ENCODE measurements at regions not wholly inside any gene's neighbourhood (a gene's known extent, or its start where the extent isn't known, plus 50 kb on each side); places are given as distances from the start of the nearest gene placed in this dataset.

GRCh38 chr4:112975567-112976355 lies 73.7 kb upstream of the ANK2 start:
- TF ChIP-seq, protein P1, sequence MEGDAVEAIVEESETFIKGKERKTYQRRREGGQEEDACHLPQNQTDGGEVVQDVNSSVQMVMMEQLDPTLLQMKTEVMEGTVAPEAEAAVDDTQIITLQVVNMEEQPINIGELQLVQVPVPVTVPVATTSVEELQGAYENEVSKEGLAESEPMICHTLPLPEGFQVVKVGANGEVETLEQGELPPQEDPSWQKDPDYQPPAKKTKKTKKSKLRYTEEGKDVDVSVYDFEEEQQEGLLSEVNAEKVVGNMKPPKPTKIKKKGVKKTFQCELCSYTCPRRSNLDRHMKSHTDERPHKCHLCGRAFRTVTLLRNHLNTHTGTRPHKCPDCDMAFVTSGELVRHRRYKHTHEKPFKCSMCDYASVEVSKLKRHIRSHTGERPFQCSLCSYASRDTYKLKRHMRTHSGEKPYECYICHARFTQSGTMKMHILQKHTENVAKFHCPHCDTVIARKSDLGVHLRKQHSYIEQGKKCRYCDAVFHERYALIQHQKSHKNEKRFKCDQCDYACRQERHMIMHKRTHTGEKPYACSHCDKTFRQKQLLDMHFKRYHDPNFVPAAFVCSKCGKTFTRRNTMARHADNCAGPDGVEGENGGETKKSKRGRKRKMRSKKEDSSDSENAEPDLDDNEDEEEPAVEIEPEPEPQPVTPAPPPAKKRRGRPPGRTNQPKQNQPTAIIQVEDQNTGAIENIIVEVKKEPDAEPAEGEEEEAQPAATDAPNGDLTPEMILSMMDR (IDR thresholded peaks at IDR 0.05; ENCODE audit: extremely low read depth, low read depth, low read length): no peak
- Histone ChIP-seq H3K4me3 (ENCODE audit: insufficient read depth, low read length) (no peak overlapping the region), H3K4me1 (ENCODE audit: insufficient read depth, low read length) (no peaks in the 10 kb centered on the region), H3K27me3 (ENCODE audit: insufficient read depth, low read length) (no peaks in the 10 kb centered on the region), H3K36me3 (ENCODE audit: insufficient read depth, low read length) (no peaks in the 10 kb centered on the region), H2AFZ (ENCODE audit: low read length) (no peak overlapping the region), H3K79me2 (ENCODE audit: insufficient read depth, low read length) (no peaks in the 10 kb centered on the region), H3K9me3 (ENCODE audit: low read depth, low read length) (no peaks in the 10 kb centered on the region), H3K4me2 (ENCODE audit: insufficient read depth, low read length) (no peak overlapping the region), H4K20me1 (ENCODE audit: insufficient read depth, low read length) (no peaks in the 10 kb centered on the region), H3K27ac (ENCODE audit: low read depth, low read length) (no peak overlapping the region)
- DNase-seq (ENCODE audit: insufficient read length, low spot score, missing footprints): no peak

DNA sequence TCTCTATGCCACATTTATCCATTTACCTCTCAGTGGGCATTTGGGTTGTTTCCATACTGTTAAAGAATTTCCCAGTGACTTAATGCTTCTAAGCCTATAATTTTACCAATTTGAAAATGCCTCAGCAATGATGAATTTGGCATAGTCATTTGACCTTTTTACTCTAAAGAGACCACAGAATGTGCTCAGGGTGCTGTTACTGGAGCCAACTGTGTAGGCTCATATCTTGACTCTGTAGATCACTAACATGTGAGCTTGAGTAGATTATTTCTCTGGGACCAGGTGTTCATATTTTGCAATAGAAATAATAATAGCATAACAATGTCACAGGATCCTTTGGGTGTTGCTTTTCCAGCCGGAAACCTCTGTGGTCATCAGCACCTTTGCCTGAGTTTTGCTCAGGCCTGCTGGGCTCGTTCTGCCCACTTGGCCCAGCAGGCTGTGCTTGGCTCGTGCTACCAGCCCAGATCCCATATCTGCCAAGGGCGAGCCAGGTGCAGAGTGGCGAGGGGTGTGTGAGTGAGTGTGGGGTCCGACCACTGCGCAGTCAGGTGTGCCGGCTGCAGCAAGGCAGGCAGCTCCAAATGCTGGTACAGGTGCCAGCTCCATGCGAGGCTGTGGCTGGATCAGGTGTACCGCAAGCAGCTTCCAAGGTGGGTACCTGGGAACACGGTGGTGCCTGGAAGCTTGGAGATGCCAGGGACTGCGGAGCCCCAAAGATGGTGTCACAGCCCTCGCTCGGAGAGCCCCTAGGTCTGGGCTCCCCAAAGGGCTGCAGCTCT lies 70.6 kb upstream of the ANK2 start:
- H3K27ac ChIP-seq (ENCODE audit: low read depth, low read length): no peak overlapping the region
- no peaks in the 10 kb centered on the region for H3K79me2 ChIP-seq (ENCODE audit: insufficient read depth, low read length)
- H3K9me3 ChIP-seq (ENCODE audit: low read depth, low read length): no peaks in the 10 kb centered on the region
- no peaks in the 10 kb centered on the region for H4K20me1 ChIP-seq (ENCODE audit: insufficient read depth, low read length)
- no peaks in the 10 kb centered on the region for H3K27me3 ChIP-seq (ENCODE audit: insufficient read depth, low read length)
- no peaks in the 10 kb centered on the region for H3K36me3 ChIP-seq (ENCODE audit: insufficient read depth, low read length)
- DNase-seq (ENCODE audit: insufficient read length, low spot score, missing footprints): no peak
- TF ChIP-seq, protein P1 (IDR thresholded peaks at IDR 0.05; ENCODE audit: extremely low read depth, low read depth, low read length): no peak
- H2AFZ ChIP-seq (ENCODE audit: low read length): no peak overlapping the region
- H3K4me3 ChIP-seq (ENCODE audit: insufficient read depth, low read length): no peak overlapping the region
- no peak overlapping the region for H3K4me2 ChIP-seq (ENCODE audit: insufficient read depth, low read length)
- no peaks in the 10 kb centered on the region for H3K4me1 ChIP-seq (ENCODE audit: insufficient read depth, low read length)

DNA sequence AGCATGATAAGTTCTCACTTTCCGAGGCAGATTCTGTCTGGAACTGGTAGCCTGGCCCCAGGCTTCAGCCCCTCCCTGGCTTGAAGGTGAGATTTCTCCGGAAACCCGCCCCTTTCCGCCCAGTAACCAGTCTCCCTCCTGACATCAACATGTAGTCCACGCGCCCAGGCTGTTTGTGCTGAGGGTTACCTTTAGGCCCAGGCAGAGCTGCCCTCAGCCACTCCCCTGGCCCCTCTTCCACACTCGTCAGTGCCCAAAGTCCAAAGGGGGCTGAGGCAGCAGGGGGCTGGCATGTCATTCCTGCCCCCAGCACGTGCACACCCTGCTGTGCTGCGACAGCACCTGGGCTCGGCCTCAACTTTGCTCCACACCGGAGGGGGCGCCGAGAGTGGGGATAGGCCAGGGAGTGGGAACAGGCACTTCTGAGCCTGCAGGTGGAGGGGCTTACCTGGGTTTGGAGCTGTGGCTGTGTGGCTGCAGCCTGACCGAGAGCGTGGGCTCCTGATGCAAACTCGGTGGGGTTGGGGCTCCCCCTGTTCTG lies 69.5 kb upstream of the ANK2 start:
- Histone ChIP-seq H2AFZ (ENCODE audit: low read length) (no peak overlapping the region), H3K4me3 (ENCODE audit: insufficient read depth, low read length) (no peak overlapping the region), H4K20me1 (ENCODE audit: insufficient read depth, low read length) (no peaks in the 10 kb centered on the region), H3K36me3 (ENCODE audit: insufficient read depth, low read length) (no peaks in the 10 kb centered on the region), H3K9me3 (ENCODE audit: low read depth, low read length) (no peaks in the 10 kb centered on the region), H3K4me1 (ENCODE audit: insufficient read depth, low read length) (no peaks in the 10 kb centered on the region), H3K27ac (ENCODE audit: low read depth, low read length) (no peak overlapping the region), H3K27me3 (ENCODE audit: insufficient read depth, low read length) (no peaks in the 10 kb centered on the region), H3K79me2 (ENCODE audit: insufficient read depth, low read length) (no peaks in the 10 kb centered on the region), H3K4me2 (ENCODE audit: insufficient read depth, low read length) (no peak overlapping the region)
- DNase-seq (ENCODE audit: insufficient read length, low spot score, missing footprints): no peak
- TF ChIP-seq, protein P1 (IDR thresholded peaks at IDR 0.05; ENCODE audit: extremely low read depth, low read depth, low read length): no peak

GRCh38 chr4:112982680-112983079 lies 66.8 kb upstream of the ANK2 start:
- H2AFZ ChIP-seq (ENCODE audit: low read length): no peak overlapping the region
- no peak overlapping the region for H3K4me3 ChIP-seq (ENCODE audit: insufficient read depth, low read length)
- no peak for DNase-seq (ENCODE audit: insufficient read length, low spot score, missing footprints)
- H4K20me1 ChIP-seq (ENCODE audit: insufficient read depth, low read length): no peaks in the 10 kb centered on the region
- H3K4me1 ChIP-seq (ENCODE audit: insufficient read depth, low read length): no peaks in the 10 kb centered on the region
- no peaks in the 10 kb centered on the region for H3K9me3 ChIP-seq (ENCODE audit: low read depth, low read length)
- H3K27me3 ChIP-seq (ENCODE audit: insufficient read depth, low read length): no peaks in the 10 kb centered on the region
- no peaks in the 10 kb centered on the region for H3K36me3 ChIP-seq (ENCODE audit: insufficient read depth, low read length)
- TF ChIP-seq, protein P1 (IDR thresholded peaks at IDR 0.05; ENCODE audit: extremely low read depth, low read depth, low read length): peak; percentile 25
- no peak overlapping the region for H3K4me2 ChIP-seq (ENCODE audit: insufficient read depth, low read length)
- no peaks in the 10 kb centered on the region for H3K79me2 ChIP-seq (ENCODE audit: insufficient read depth, low read length)
- no peak overlapping the region for H3K27ac ChIP-seq (ENCODE audit: low read depth, low read length)
